ENCODE measurements at regions not wholly inside any gene's neighbourhood (a gene's known extent, or its start where the extent isn't known, plus 50 kb on each side); places are given as distances from the start of the nearest gene placed in this dataset.

- Histone ChIP-seq H3K27me3 (replicated peaks in 1 of 4; ENCODE audit: control insufficient read depth in 3 of 4, extremely low read depth in 1 of 4, insufficient read depth in 3 of 4, low read length in 3 of 4) (no peaks in the 10 kb centered on the region; a peak in 1 of 7 replicates), H2BK5ac (ENCODE audit: low read depth, low read length) (no peak overlapping the region), H3K9me3 (ENCODE audit: insufficient read depth in 2 of 2, low read depth in 1 of 2, low read length in 1 of 2) (peaks cover 0 to 4% of the 10 kb centered on the region in 2 experiments; a peak in 1 of 4 replicates), H3K4ac (replicated peaks; ENCODE audit: insufficient read length, low read depth, low read length) (no peak overlapping the region), H2BK15ac (ENCODE audit: low read length) (no peak overlapping the region), H4K91ac (replicated peaks; ENCODE audit: insufficient read length, low read length) (no peak overlapping the region), H4K8ac (ENCODE audit: extremely low read depth, insufficient read depth, low read length) (no peak overlapping the region), H3K23me2 (ENCODE audit: low read depth, low read length) (no peaks in the 10 kb centered on the region; the same call in 1 of the 2 replicates), H3K56ac (replicated peaks; ENCODE audit: insufficient read length, low read depth, low read length) (no peak overlapping the region), H3K4me1 (replicated peaks in 1 of 4; ENCODE audit: control insufficient read depth in 3 of 4, insufficient read depth in 4 of 4, low read length in 3 of 4) (no peaks in the 10 kb centered on the region), H3K36me3 (ENCODE audit: control insufficient read depth in 2 of 4, insufficient read depth in 4 of 4, low read length in 3 of 4) (no peaks in the 10 kb centered on the region), H3K27ac (ENCODE audit: low read depth, low read length) (no peak overlapping the region), H2BK20ac (ENCODE audit: low read length) (no peak overlapping the region), H3K79me1 (ENCODE audit: low read depth, low read length) (no peaks in the 10 kb centered on the region), H2BK12ac (ENCODE audit: low read depth, low read length) (no peak overlapping the region), H3K14ac (ENCODE audit: insufficient read length) (no peak overlapping the region), H2AFZ (ENCODE audit: low read length) (no peak overlapping the region), H3K79me2 (ENCODE audit: control insufficient read depth in 1 of 2, insufficient read depth in 2 of 2, low read length in 2 of 2) (no peaks in the 10 kb centered on the region), H2BK120ac (replicated peaks; ENCODE audit: low read depth, low read length) (no peak overlapping the region), H4K20me1 (replicated peaks in 1 of 2; ENCODE audit: control insufficient read depth in 1 of 2, insufficient read depth in 2 of 2, low read length in 2 of 2) (no peaks in the 10 kb centered on the region), H3K18ac (ENCODE audit: extremely low read depth, low read length) (no peak overlapping the region), H2AK5ac (ENCODE audit: low read depth, low read length) (no peak overlapping the region), H3K23ac (ENCODE audit: insufficient read length) (no peak overlapping the region), H3K9ac (replicated peaks in 1 of 4; ENCODE audit: extremely low read depth in 1 of 4, low read depth in 3 of 4, low read length in 3 of 4) (no peak overlapping the region), H4K5ac (ENCODE audit: insufficient read length, low read depth, low read length) (no peak overlapping the region), H3K4me2 (ENCODE audit: insufficient read depth in 1 of 2, low read depth in 2 of 2, low read length in 2 of 2) (no peak overlapping the region), H3K4me3 (ENCODE audit: extremely low read depth in 1 of 4, insufficient read depth in 2 of 4, low read depth in 3 of 4, low read length in 4 of 4) (no peak overlapping the region)
- CTCF ChIA-PET (ENCODE audit: partially characterized antibody): interaction anchor here (1.1 kb wide), 1 partner anchor 11 kb away, joined by 3 read pairs; no protein-coding TSS in a partner anchor
- WGBS, 2 experiments (ENCODE audit: extremely low coverage in 1 of 2, insufficient coverage in 1 of 2, insufficient read length in 1 of 2, insufficient replicate concordance in 2 of 2, low coverage in 1 of 2, low lambda C conversion rate in 2 of 2, missing lambda C conversion rate in 1 of 2): 87% methylated on average over 1 of the region's 1 CpG; no CpG with 5 or more reads in 1 of the 2 experiments
- no peak for DNase-seq (ENCODE audit: low read depth in 1 of 2, low spot score in 2 of 2)
- POLR2A ChIA-PET (ENCODE audit: partially characterized antibody): no interaction called here
- no peak for FAIRE-seq
- TF ChIP-seq SUZ12 (IDR thresholded peaks at IDR 0.05; ENCODE audit: low read length): no peak
- TF ChIP-seq HDAC2 (IDR thresholded peaks at IDR 0.05; ENCODE audit: borderline replicate concordance in 1 of 2, low read depth in 2 of 2, low read length in 2 of 2): no peak
- no peak for TF ChIP-seq TAF7 (optimal IDR thresholded peaks at IDR 0.05; ENCODE audit: borderline replicate concordance, low read depth, low read length)
- TF ChIP-seq ZNF274 (IDR thresholded peaks at IDR 0.05; ENCODE audit: borderline replicate concordance, extremely low read depth, low read length): no peak
- TF ChIP-seq SP1 (IDR thresholded peaks at IDR 0.05; ENCODE audit: low read depth, low read length): no peak
- no peak for TF ChIP-seq SP4 (IDR thresholded peaks at IDR 0.05; ENCODE audit: low read length)
- TF ChIP-seq YY1 (IDR thresholded peaks at IDR 0.05; ENCODE audit: low read depth, low read length): no peak
- no peak for TF ChIP-seq GABPA (IDR thresholded peaks at IDR 0.05; ENCODE audit: borderline replicate concordance, insufficient read depth, low read length)
- no peak for TF ChIP-seq TCF12 (IDR thresholded peaks at IDR 0.05; ENCODE audit: low read depth, low read length)
- TF ChIP-seq EP300 (IDR thresholded peaks at IDR 0.05; ENCODE audit: borderline replicate concordance in 1 of 2, low read depth in 2 of 2, low read length in 2 of 2): no peak
- TF ChIP-seq CHD2 (IDR thresholded peaks at IDR 0.05; ENCODE audit: low read length): no peak
- no peak for TF ChIP-seq POLR2A (IDR thresholded peaks at IDR 0.05; ENCODE audit: control extremely low read depth in 1 of 2, low read depth in 2 of 2, low read length in 2 of 2)
- TF ChIP-seq NRF1 (IDR thresholded peaks at IDR 0.05; ENCODE audit: low read depth, low read length): no peak
- no peak for TF ChIP-seq FOSL1 (IDR thresholded peaks at IDR 0.05; ENCODE audit: insufficient read depth, low read depth, low read length)
Observed at GRCh38 chr20:40591536-40591935, 97.5 kb downstream of the MAFB start.
